HG03457 (cell line): ENCODE measurements at regions not wholly inside any gene's neighbourhood (a gene's known extent, or its start where the extent isn't known, plus 50 kb on each side); places are given as distances from the start of the nearest gene placed in this dataset.
"Not testable (repeated sequence)": the region's sequence is repeated elsewhere in the genome, so short reads cannot be mapped to it uniquely, and the experiment has no call there.

Experiments
- ATAC-seq: cut with Tn5 transposase; IDR thresholded peaks from one replicate; pipeline ENCODE4 v1.9.1; 2021; ENCODE audit warnings: moderate number of reproducible peaks; ENCODE audit not compliant: unreplicated experiment

- no peak for ATAC-seq
Measured at GRCh38 chr4:152073351-152074087, 312.7 kb upstream of the GATB start.

- ATAC-seq, result no peak
Measured at GRCh38 chr4:152072906-152073305, 312.1 kb upstream of the GATB start.

- no peak for ATAC-seq
Measured at GRCh38 chr4:152072001-152072485, 311.2 kb upstream of the GATB start.

- ATAC-seq, result no peak
Measured at GRCh38 chr4:152070854-152071253, 310.0 kb upstream of the GATB start.

- ATAC-seq, result no peak
Measured at GRCh38 chr4:152068866-152069265, 308.1 kb upstream of the GATB start.

- ATAC-seq, result no peak
Measured at GRCh38 chr4:152065545-152065944, 304.7 kb upstream of the GATB start.

- ATAC-seq, result no peak
Measured at GRCh38 chr4:152064753-152065152, 303.9 kb upstream of the GATB start.

- no peak for ATAC-seq
Measured at GRCh38 chr4:152064282-152064681, 303.5 kb upstream of the GATB start.

GRCh38 chr4:152063621-152064240 lies 302.9 kb upstream of the GATB start:
- no peak for ATAC-seq

GRCh38 chr4:152062936-152063620 lies 302.3 kb upstream of the GATB start:
- ATAC-seq, result no peak

GRCh38 chr4:152054731-152055130 lies 293.9 kb upstream of the GATB start:
- no peak for ATAC-seq

GRCh38 chr4:152052451-152053057 lies 291.7 kb upstream of the GATB start:
- ATAC-seq, result no peak

- not testable (repeated sequence) for ATAC-seq
Measured at GRCh38 chr4:152051332-152051731, 290.5 kb upstream of the GATB start.

GRCh38 chr4:152050106-152050505 lies 289.3 kb upstream of the GATB start:
- no peak for ATAC-seq

- no peak for ATAC-seq
Measured at GRCh38 chr4:152047451-152047850, 286.6 kb upstream of the GATB start.

GRCh38 chr4:152045807-152046571 lies 285.2 kb upstream of the GATB start:
- ATAC-seq, result no peak

- no peak for ATAC-seq
Measured at GRCh38 chr4:152045449-152045806, 284.6 kb upstream of the GATB start.

GRCh38 chr4:152044331-152045036 lies 283.7 kb upstream of the GATB start:
- no peak for ATAC-seq

GRCh38 chr4:152041295-152041694 lies 280.5 kb upstream of the GATB start:
- no peak for ATAC-seq

GRCh38 chr4:152039691-152040090 lies 278.9 kb upstream of the GATB start:
- no peak for ATAC-seq
